ENCODE measurements at regions not wholly inside any gene's neighbourhood (a gene's known extent, or its start where the extent isn't known, plus 50 kb on each side); places are given as distances from the start of the nearest gene placed in this dataset.

- dilution Hi-C loops (cut with MboI; ENCODE audit: extremely low pct_ligation_motif_present, low sequenced_read_pairs), result no loop called here
- Histone ChIP-seq H3K4me2 (ENCODE audit: control insufficient read depth, extremely low read depth, insufficient read depth, low read depth, low read length) (no peak overlapping the region), H3K9me1 (ENCODE audit: control insufficient read depth, extremely low read depth, insufficient read depth, low read length) (no peaks in the 10 kb centered on the region), H3K4me1 (ENCODE audit: control insufficient read depth, extremely low read depth, insufficient read depth, low read length) (no peaks in the 10 kb centered on the region), H4K20me1 (ENCODE audit: control insufficient read depth, extremely low read depth, insufficient read depth, low read length) (no peaks in the 10 kb centered on the region), H3K9me3 (ENCODE audit: control insufficient read depth, low read depth, low read length) (no peaks in the 10 kb centered on the region), H3K36me3 (ENCODE audit: control insufficient read depth in 2 of 2, extremely low read depth in 1 of 2, insufficient read depth in 2 of 2, low read length in 2 of 2) (no peaks in the 10 kb centered on the region), H3K79me2 (ENCODE audit: control insufficient read depth, insufficient read depth, low read length) (no peaks in the 10 kb centered on the region), H3K9ac (ENCODE audit: control insufficient read depth, extremely low read depth, insufficient read depth, low read length) (no peak overlapping the region), H2AFZ (ENCODE audit: control insufficient read depth, low read length) (no peak overlapping the region), H3K27ac (ENCODE audit: control insufficient read depth, insufficient read depth, low read length) (no peak overlapping the region), H3K4me3 (ENCODE audit: control insufficient read depth in 2 of 3, extremely low read depth in 1 of 3, insufficient read depth in 2 of 3, low read depth in 1 of 3, low read length in 3 of 3) (no peak overlapping the region), H3K27me3 (ENCODE audit: control insufficient read depth, extremely low read depth, insufficient read depth, low read length) (peaks cover 7% of the 10 kb centered on the region)
- DNase-seq (ENCODE audit: low read depth, low spot score) (no peak), FAIRE-seq (no peak)
- no peak for TF ChIP-seq CTCF (optimal IDR thresholded peaks at IDR 0.05 in 1 of 3, IDR thresholded peaks at IDR 0.05 in 1 of 3, conservative IDR thresholded peaks at IDR 0.05 in 1 of 3; ENCODE audit: extremely low read depth in 1 of 3, insufficient read depth in 2 of 3, low read length in 3 of 3)
- no peak for TF ChIP-seq EZH2 (IDR thresholded peaks at IDR 0.05; ENCODE audit: low read length)
Measured at GRCh38 chr9:90078988-90079421, 474.2 kb downstream of the GADD45G start.

- no peak overlapping the region for H3K9ac ChIP-seq (ENCODE audit: control insufficient read depth, extremely low read depth, insufficient read depth, low read length)
- no peaks in the 10 kb centered on the region for H3K36me3 ChIP-seq (ENCODE audit: control insufficient read depth in 2 of 2, extremely low read depth in 1 of 2, insufficient read depth in 2 of 2, low read length in 2 of 2)
- no peaks in the 10 kb centered on the region for H3K79me2 ChIP-seq (ENCODE audit: control insufficient read depth, insufficient read depth, low read length)
- dilution Hi-C loops (cut with MboI; ENCODE audit: extremely low pct_ligation_motif_present, low sequenced_read_pairs), result no loop called here
- H3K27me3 ChIP-seq (ENCODE audit: control insufficient read depth, extremely low read depth, insufficient read depth, low read length), result peaks cover 4% of the 10 kb centered on the region
- H3K4me1 ChIP-seq (ENCODE audit: control insufficient read depth, extremely low read depth, insufficient read depth, low read length), result no peaks in the 10 kb centered on the region
- H4K20me1 ChIP-seq (ENCODE audit: control insufficient read depth, extremely low read depth, insufficient read depth, low read length), result no peaks in the 10 kb centered on the region
- no peak overlapping the region for H3K27ac ChIP-seq (ENCODE audit: control insufficient read depth, insufficient read depth, low read length)
- no peak overlapping the region for H2AFZ ChIP-seq (ENCODE audit: control insufficient read depth, low read length)
- no peaks in the 10 kb centered on the region for H3K9me3 ChIP-seq (ENCODE audit: control insufficient read depth, low read depth, low read length)
- H3K4me3 ChIP-seq (ENCODE audit: control insufficient read depth in 2 of 3, extremely low read depth in 1 of 3, insufficient read depth in 2 of 3, low read depth in 1 of 3, low read length in 3 of 3), result no peak overlapping the region
- TF ChIP-seq EZH2 (IDR thresholded peaks at IDR 0.05; ENCODE audit: low read length) (no peak), CTCF (optimal IDR thresholded peaks at IDR 0.05 in 1 of 3, IDR thresholded peaks at IDR 0.05 in 1 of 3, conservative IDR thresholded peaks at IDR 0.05 in 1 of 3; ENCODE audit: extremely low read depth in 1 of 3, insufficient read depth in 2 of 3, low read length in 3 of 3) (no peak)
- no peaks in the 10 kb centered on the region for H3K9me1 ChIP-seq (ENCODE audit: control insufficient read depth, extremely low read depth, insufficient read depth, low read length)
- FAIRE-seq (no peak), DNase-seq (ENCODE audit: low read depth, low spot score) (no peak)
- no peak overlapping the region for H3K4me2 ChIP-seq (ENCODE audit: control insufficient read depth, extremely low read depth, insufficient read depth, low read depth, low read length)
Measured at GRCh38 chr9:90085633-90086032, 480.8 kb downstream of the GADD45G start.

Data from keratinocyte (primary cell).